ENCODE measurements at regions not wholly inside any gene's neighbourhood (a gene's known extent, or its start where the extent isn't known, plus 50 kb on each side); places are given as distances from the start of the nearest gene placed in this dataset.
"Not testable (repeated sequence)": the region's sequence is repeated elsewhere in the genome, so short reads cannot be mapped to it uniquely, and the experiment has no call there.

DNA sequence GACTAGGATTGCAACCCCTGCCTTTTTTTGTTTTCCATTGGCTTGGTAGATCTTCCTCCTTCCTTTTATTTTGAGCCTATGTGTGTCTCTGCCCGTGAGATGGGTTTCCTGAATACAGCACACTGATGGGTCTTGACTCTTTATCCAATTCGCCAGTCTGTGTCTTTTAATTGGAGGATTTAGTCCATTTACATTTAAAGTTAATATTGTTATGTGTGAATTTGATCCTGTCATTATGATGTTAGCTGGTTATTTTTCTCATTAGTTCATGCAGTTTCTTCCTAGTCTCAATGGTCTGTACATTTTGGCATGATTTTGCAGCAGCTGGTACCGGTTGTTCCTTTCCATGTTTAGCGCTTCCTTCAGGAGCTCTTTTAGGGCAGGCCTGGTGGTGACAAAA lies 204.7 kb upstream of the ZNF804B start:
- TF ChIP-seq, protein P1, sequence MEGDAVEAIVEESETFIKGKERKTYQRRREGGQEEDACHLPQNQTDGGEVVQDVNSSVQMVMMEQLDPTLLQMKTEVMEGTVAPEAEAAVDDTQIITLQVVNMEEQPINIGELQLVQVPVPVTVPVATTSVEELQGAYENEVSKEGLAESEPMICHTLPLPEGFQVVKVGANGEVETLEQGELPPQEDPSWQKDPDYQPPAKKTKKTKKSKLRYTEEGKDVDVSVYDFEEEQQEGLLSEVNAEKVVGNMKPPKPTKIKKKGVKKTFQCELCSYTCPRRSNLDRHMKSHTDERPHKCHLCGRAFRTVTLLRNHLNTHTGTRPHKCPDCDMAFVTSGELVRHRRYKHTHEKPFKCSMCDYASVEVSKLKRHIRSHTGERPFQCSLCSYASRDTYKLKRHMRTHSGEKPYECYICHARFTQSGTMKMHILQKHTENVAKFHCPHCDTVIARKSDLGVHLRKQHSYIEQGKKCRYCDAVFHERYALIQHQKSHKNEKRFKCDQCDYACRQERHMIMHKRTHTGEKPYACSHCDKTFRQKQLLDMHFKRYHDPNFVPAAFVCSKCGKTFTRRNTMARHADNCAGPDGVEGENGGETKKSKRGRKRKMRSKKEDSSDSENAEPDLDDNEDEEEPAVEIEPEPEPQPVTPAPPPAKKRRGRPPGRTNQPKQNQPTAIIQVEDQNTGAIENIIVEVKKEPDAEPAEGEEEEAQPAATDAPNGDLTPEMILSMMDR (IDR thresholded peaks at IDR 0.05), result not testable (repeated sequence)
- TF ChIP-seq POLR2A (IDR thresholded peaks at IDR 0.05), result not testable (repeated sequence)
